ENCODE measurements at regions not wholly inside any gene's neighbourhood (a gene's known extent, or its start where the extent isn't known, plus 50 kb on each side); places are given as distances from the start of the nearest gene placed in this dataset.

DNA sequence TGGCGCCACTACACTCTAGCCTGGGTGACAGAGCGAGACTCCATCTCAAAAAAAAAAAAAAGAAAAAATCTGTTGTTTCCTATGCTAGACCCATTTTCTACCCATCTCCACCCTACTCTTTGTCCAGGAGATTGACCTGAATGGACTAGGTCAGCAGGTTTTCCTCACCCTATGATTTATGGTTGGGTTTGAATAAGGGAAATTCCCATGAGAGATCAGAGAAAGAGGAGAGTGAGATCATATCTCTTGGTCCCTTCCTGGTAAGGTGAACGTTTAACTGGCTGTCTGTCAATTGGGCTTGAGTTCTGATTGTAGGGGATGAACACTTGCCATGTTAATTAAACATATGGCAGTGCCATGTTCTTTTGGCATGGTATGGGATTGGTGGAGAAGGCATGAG lies 387.4 kb downstream of the MAN2A1 start:
- Mint-ChIP-seq H3K36me3 (ENCODE audit: low read depth) (no peaks in the 10 kb centered on the region), H3K4me3 (no peak overlapping the region), H3K9me3 (peaks cover 46% of the 10 kb centered on the region), H3K27ac (no peak overlapping the region), H3K4me1 (ENCODE audit: low read depth) (no peaks in the 10 kb centered on the region), H3K27me3 (ENCODE audit: insufficient read depth) (no peaks in the 10 kb centered on the region)
- no peak for DNase-seq
- TF ChIP-seq, protein P1, sequence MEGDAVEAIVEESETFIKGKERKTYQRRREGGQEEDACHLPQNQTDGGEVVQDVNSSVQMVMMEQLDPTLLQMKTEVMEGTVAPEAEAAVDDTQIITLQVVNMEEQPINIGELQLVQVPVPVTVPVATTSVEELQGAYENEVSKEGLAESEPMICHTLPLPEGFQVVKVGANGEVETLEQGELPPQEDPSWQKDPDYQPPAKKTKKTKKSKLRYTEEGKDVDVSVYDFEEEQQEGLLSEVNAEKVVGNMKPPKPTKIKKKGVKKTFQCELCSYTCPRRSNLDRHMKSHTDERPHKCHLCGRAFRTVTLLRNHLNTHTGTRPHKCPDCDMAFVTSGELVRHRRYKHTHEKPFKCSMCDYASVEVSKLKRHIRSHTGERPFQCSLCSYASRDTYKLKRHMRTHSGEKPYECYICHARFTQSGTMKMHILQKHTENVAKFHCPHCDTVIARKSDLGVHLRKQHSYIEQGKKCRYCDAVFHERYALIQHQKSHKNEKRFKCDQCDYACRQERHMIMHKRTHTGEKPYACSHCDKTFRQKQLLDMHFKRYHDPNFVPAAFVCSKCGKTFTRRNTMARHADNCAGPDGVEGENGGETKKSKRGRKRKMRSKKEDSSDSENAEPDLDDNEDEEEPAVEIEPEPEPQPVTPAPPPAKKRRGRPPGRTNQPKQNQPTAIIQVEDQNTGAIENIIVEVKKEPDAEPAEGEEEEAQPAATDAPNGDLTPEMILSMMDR (IDR thresholded peaks at IDR 0.05), result no peak

DNA sequence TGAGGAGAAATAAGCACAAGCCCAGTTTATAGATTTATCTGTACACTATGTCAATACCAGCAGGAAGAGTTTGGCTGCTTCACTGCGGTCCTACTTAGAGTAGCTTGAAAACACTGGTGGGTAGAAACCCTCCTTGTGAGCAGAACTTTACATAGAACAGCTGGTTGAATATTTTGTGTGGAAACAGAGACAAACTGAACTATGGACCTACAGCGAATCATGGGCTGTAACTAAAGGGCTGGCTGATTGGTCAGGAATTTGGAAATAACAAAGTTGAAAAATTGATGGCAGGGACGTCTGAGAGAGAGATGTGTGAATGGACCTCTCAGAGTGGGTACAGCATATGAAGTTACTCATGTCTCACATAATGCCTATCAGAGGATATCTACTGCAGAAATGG lies 392.5 kb downstream of the MAN2A1 start:
- Mint-ChIP-seq H3K27me3 (ENCODE audit: insufficient read depth) (no peaks in the 10 kb centered on the region), H3K36me3 (ENCODE audit: low read depth) (no peaks in the 10 kb centered on the region), H3K9me3 (peaks cover 9% of the 10 kb centered on the region), H3K4me1 (ENCODE audit: low read depth) (no peaks in the 10 kb centered on the region), H3K4me3 (no peak overlapping the region), H3K27ac (no peak overlapping the region)
- DNase-seq, result no peak
- TF ChIP-seq, protein P1 (IDR thresholded peaks at IDR 0.05), result no peak

DNA sequence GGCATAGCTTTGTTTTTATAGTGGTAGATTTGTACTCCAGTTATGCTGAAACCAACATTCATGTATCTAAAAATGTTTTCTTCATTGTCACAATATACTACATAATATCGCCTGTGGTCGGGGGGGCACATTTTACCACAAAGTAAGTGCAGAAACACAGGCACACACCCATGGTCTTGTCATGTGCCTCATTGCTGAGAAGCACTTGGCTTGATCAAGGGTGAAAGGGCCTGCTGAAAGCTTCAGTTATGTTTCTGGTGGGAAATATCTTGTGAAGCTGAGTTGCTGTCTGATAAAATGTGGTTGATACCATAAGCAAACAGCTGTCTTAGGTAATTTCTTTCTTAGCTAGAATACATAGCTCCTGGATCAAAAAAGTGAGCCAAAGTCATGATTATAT lies 393.1 kb downstream of the MAN2A1 start:
- H3K4me1 Mint-ChIP-seq (ENCODE audit: low read depth), result no peaks in the 10 kb centered on the region
- no peak for DNase-seq
- no peak overlapping the region for H3K4me3 Mint-ChIP-seq
- H3K36me3 Mint-ChIP-seq (ENCODE audit: low read depth), result no peaks in the 10 kb centered on the region
- H3K27me3 Mint-ChIP-seq (ENCODE audit: insufficient read depth), result no peaks in the 10 kb centered on the region
- H3K27ac Mint-ChIP-seq, result no peak overlapping the region
- TF ChIP-seq, protein P1 (IDR thresholded peaks at IDR 0.05), result no peak
- peaks cover 5% of the 10 kb centered on the region; the same call in 1 of the 2 replicates for H3K9me3 Mint-ChIP-seq

DNA sequence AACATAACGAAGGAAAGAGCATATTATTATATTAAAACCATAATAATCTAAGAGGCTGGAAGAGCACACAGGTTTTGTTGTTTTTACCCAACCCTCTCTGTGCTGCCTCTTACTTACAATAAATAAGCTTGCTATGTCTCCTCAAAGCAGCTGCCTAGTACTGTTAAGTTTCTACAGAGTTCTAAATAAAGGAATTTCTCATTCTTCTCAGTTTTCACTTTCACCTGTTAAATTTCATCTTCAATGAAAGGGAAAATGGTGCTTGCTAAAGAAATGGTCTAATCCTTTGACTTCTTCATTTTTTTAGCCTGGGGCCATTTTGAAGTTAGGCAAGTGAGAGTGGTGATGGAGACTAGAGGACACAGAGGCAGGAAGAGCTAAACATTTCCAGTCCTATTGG lies 396.1 kb downstream of the MAN2A1 start:
- Mint-ChIP-seq H3K4me1 (ENCODE audit: low read depth) (no peaks in the 10 kb centered on the region), H3K27ac (no peak overlapping the region), H3K4me3 (no peak overlapping the region), H3K9me3 (no peaks in the 10 kb centered on the region), H3K27me3 (ENCODE audit: insufficient read depth) (no peaks in the 10 kb centered on the region), H3K36me3 (ENCODE audit: low read depth) (no peaks in the 10 kb centered on the region)
- TF ChIP-seq, protein P1 (IDR thresholded peaks at IDR 0.05), result no peak
- no peak for DNase-seq

DNA sequence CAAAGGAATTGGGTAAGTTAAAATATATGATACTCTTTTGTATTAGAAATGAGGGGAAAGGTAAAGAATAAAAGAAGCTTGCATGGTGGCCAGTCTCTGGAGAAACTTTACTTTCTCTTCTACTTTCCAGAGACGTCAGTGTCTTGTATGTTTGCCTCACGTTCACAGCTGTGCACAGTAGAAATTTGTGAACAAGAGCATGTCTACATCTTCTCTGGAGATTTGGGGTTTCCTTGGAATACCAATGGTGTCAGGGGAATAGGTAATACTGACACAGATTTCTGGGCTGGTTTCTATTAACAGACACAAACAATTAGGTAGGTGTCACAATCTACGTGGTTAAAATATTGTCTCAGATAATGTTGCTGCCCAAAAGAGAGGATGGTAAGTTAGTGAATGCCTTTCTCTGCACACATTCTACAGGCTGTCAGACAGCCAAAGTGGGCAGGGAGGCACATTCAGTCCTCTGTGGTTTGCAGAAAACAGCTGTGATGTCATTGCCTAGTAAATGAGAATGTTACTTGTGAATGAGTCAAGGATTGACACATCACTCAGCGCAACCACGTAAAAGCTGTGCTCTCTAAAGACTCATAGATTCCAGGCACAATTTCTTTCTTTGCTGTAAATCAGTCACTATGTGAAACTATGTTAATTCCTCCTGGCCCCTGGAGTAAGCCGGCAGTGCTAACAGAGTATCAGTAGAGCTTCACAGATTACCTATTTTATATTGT lies 397.1 kb downstream of the MAN2A1 start:
- TF ChIP-seq, protein P1 (IDR thresholded peaks at IDR 0.05), result no peak
- Mint-ChIP-seq H3K9me3 (no peaks in the 10 kb centered on the region), H3K27ac (no peak overlapping the region), H3K36me3 (ENCODE audit: low read depth) (no peaks in the 10 kb centered on the region), H3K4me1 (ENCODE audit: low read depth) (no peaks in the 10 kb centered on the region), H3K4me3 (no peak overlapping the region), H3K27me3 (ENCODE audit: insufficient read depth) (no peaks in the 10 kb centered on the region)
- DNase-seq, result peak; percentile 5

Data from HFFc6 (cell line).